ENCODE measurements at regions not wholly inside any gene's neighbourhood (a gene's known extent, or its start where the extent isn't known, plus 50 kb on each side); places are given as distances from the start of the nearest gene placed in this dataset.

- no peak for TF ChIP-seq CTCF (IDR thresholded peaks at IDR 0.05; ENCODE audit: insufficient read depth, low read length)
- TF ChIP-seq POLR2AphosphoS5 (IDR thresholded peaks at IDR 0.05; ENCODE audit: low read depth), result no peak
- no peak for TF ChIP-seq SPI1 (IDR thresholded peaks at IDR 0.05; ENCODE audit: borderline replicate concordance, low read depth)
- no peak for TF ChIP-seq GABPA (IDR thresholded peaks at IDR 0.05; ENCODE audit: low read depth)
Observed at GRCh38 chr2:128841803-128842202, 523.1 kb upstream of the HS6ST1 start.

Data from HL-60 (cell line).